ENCODE measurements at regions not wholly inside any gene's neighbourhood (a gene's known extent, or its start where the extent isn't known, plus 50 kb on each side); places are given as distances from the start of the nearest gene placed in this dataset.
"Not testable (repeated sequence)": the region's sequence is repeated elsewhere in the genome, so short reads cannot be mapped to it uniquely, and the experiment has no call there.

GRCh38 chr18:40259115-40259835 lies 1695.8 kb upstream of the PIK3C3 start:
- DNase-seq (ENCODE audit: low read depth in 4 of 4, low spot score in 2 of 4), result no peak

GRCh38 chr18:40258311-40258710 lies 1696.7 kb upstream of the PIK3C3 start:
- DNase-seq (ENCODE audit: low read depth in 4 of 4, low spot score in 2 of 4), result no peak

GRCh38 chr18:40250236-40250635 lies 1704.8 kb upstream of the PIK3C3 start:
- no peak for DNase-seq (ENCODE audit: low read depth in 4 of 4, low spot score in 2 of 4)

- DNase-seq (ENCODE audit: low read depth in 4 of 4, low spot score in 2 of 4), result no peak
Observed at GRCh38 chr18:40249390-40250080, 1705.5 kb upstream of the PIK3C3 start.

GRCh38 chr18:40245612-40246011 lies 1709.4 kb upstream of the PIK3C3 start:
- DNase-seq (ENCODE audit: low read depth in 4 of 4, low spot score in 2 of 4), result not testable (repeated sequence)

GRCh38 chr18:40243607-40244006 lies 1711.4 kb upstream of the PIK3C3 start:
- DNase-seq (ENCODE audit: low read depth in 4 of 4, low spot score in 2 of 4), result no peak

- no peak for DNase-seq (ENCODE audit: low read depth in 4 of 4, low spot score in 2 of 4)
Observed at GRCh38 chr18:40235836-40236235, 1719.2 kb upstream of the PIK3C3 start.

- DNase-seq (ENCODE audit: low read depth in 4 of 4, low spot score in 2 of 4), result no peak
Observed at GRCh38 chr18:40235323-40235722, 1719.7 kb upstream of the PIK3C3 start.

- no peak for DNase-seq (ENCODE audit: low read depth in 4 of 4, low spot score in 2 of 4)
Observed at GRCh38 chr18:40233931-40234616, 1721.0 kb upstream of the PIK3C3 start.

- no peak for DNase-seq (ENCODE audit: low read depth in 4 of 4, low spot score in 2 of 4)
Observed at GRCh38 chr18:40222776-40223175, 1732.3 kb upstream of the PIK3C3 start.

- no peak for DNase-seq (ENCODE audit: low read depth in 4 of 4, low spot score in 2 of 4)
Observed at GRCh38 chr18:40216856-40217255, 1738.2 kb upstream of the PIK3C3 start.

GRCh38 chr18:40215979-40216378 lies 1739.1 kb upstream of the PIK3C3 start:
- no peak for DNase-seq (ENCODE audit: low read depth in 4 of 4, low spot score in 2 of 4)

- DNase-seq (ENCODE audit: low read depth in 4 of 4, low spot score in 2 of 4), result no peak
Observed at GRCh38 chr18:40210696-40211095, 1744.3 kb upstream of the PIK3C3 start.

- no peak for DNase-seq (ENCODE audit: low read depth in 4 of 4, low spot score in 2 of 4)
Observed at GRCh38 chr18:40208958-40209357, 1746.1 kb upstream of the PIK3C3 start.

GRCh38 chr18:40197711-40198110 lies 1757.3 kb upstream of the PIK3C3 start:
- no peak for DNase-seq (ENCODE audit: low read depth in 4 of 4, low spot score in 2 of 4)

- no peak for DNase-seq (ENCODE audit: low read depth in 4 of 4, low spot score in 2 of 4)
Observed at GRCh38 chr18:40186677-40187076, 1768.4 kb upstream of the PIK3C3 start.

GRCh38 chr18:40179729-40180461 lies 1775.1 kb upstream of the PIK3C3 start:
- DNase-seq (ENCODE audit: low read depth in 4 of 4, low spot score in 2 of 4), result no peak

- no peak for DNase-seq (ENCODE audit: low read depth in 4 of 4, low spot score in 2 of 4)
Observed at GRCh38 chr18:40168026-40168425, 1787.0 kb upstream of the PIK3C3 start.

- DNase-seq (ENCODE audit: low read depth in 4 of 4, low spot score in 2 of 4), result no peak
Observed at GRCh38 chr18:40163254-40163653, 1791.8 kb upstream of the PIK3C3 start.

- DNase-seq (ENCODE audit: low read depth in 4 of 4, low spot score in 2 of 4), result no peak
Observed at GRCh38 chr18:40160361-40160760, 1794.7 kb upstream of the PIK3C3 start.

Data from left renal cortex interstitium (tissue), 4 donors.